ENCODE measurements at regions not wholly inside any gene's neighbourhood (a gene's known extent, or its start where the extent isn't known, plus 50 kb on each side); places are given as distances from the start of the nearest gene placed in this dataset.

DNA sequence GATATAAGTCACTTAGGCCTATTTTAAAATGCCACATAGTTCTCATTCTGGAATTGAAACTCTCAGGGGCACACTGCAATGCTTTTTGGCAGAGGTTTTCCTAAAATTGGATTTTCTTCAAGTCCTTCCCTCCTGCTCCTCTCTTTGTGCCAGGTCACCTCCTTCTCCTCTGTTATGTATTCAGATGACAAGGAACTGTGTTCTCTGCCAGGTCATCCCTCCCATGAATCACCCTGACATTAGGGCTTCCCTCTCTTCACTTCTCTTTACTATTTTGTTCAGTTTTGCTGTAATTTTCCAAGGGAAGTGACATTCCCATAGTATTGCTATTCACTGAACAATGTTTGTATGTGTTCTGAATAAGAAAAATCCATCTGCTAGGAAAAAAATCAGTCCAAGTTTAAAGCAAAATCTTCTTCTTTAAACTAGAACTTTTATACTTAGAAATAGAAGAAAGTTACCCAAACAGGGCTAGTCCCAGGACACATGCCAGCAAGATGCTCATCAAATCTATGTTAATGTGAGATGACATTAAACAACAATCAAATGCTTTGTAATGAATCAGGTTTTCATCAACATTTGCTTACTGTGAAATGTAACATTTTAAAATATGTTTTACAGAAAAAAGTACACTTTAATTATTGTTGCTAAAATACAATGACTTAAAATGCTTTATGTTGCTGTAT is 461.1 kb downstream of the MMUT start:
- TF ChIP-seq, protein P1, sequence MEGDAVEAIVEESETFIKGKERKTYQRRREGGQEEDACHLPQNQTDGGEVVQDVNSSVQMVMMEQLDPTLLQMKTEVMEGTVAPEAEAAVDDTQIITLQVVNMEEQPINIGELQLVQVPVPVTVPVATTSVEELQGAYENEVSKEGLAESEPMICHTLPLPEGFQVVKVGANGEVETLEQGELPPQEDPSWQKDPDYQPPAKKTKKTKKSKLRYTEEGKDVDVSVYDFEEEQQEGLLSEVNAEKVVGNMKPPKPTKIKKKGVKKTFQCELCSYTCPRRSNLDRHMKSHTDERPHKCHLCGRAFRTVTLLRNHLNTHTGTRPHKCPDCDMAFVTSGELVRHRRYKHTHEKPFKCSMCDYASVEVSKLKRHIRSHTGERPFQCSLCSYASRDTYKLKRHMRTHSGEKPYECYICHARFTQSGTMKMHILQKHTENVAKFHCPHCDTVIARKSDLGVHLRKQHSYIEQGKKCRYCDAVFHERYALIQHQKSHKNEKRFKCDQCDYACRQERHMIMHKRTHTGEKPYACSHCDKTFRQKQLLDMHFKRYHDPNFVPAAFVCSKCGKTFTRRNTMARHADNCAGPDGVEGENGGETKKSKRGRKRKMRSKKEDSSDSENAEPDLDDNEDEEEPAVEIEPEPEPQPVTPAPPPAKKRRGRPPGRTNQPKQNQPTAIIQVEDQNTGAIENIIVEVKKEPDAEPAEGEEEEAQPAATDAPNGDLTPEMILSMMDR (conservative IDR thresholded peaks at IDR 0.05): no peak
- TF ChIP-seq EZH2 (IDR thresholded peaks at IDR 0.05; ENCODE audit: low read depth): no peak

Measured in PC-9 (cell line).